HG03432 (cell line): ENCODE measurements at regions not wholly inside any gene's neighbourhood (a gene's known extent, or its start where the extent isn't known, plus 50 kb on each side); places are given as distances from the start of the nearest gene placed in this dataset.

Experiments
- ATAC-seq: cut with Tn5 transposase; IDR thresholded peaks from one replicate; pipeline ENCODE4 v1.9.1; 2021; ENCODE audit warnings: mild to moderate bottlenecking, moderate library complexity; ENCODE audit not compliant: unreplicated experiment

GRCh38 chr10:36636879-36637278 lies 488.5 kb upstream of the ANKRD30A start:
- no peak for ATAC-seq

GRCh38 chr10:36636285-36636839 lies 489.0 kb upstream of the ANKRD30A start:
- ATAC-seq = no peak

DNA sequence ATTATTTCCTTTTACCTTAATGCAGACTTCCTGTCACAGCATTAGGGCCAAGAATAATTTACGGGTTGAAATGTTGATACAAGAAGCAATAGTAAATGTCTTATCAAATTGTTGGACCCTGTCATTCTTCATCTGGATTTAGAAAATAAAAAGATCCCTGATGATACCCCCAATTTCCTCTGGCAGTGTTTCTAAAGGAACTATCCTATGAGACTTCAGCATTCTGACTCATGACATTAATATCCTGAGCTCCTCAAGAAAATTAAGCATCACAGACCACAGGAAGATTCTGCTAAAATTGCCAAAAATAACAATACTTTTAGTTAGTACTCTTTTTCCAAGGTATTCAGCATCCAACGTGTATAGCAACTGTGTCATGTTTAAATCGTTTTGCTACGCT lies 490.5 kb upstream of the ANKRD30A start:
- ATAC-seq = no peak

GRCh38 chr10:36630267-36630666 lies 495.1 kb upstream of the ANKRD30A start:
- no peak for ATAC-seq

- ATAC-seq = no peak
Measured at GRCh38 chr10:36629476-36629875, 495.9 kb upstream of the ANKRD30A start.

DNA sequence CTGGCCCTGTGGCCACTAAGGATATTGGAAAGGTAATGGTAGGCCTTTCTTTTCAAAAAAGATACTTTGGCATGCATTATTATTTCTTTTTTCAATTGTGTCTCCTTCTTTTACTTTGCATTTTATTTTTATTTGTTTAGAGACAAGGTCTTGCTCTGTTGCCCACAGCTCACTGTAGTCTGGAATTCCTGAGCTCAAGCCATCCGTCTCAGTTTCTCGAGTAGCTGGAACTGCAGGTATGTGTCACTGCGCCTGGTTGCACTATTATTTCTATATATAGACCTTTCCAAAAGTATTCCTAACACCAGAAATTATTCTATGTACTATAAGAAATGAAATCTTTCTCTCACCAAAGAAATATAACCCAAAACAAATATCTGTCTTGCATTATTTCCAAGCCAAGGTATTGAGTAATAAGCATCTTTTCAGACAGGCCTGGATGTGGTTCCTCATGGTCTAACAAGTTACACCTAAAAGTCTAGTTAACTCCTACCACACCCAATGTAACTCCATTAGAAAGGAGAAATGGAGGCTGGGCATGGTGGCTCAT lies 500.8 kb upstream of the ANKRD30A start:
- ATAC-seq = no peak

DNA sequence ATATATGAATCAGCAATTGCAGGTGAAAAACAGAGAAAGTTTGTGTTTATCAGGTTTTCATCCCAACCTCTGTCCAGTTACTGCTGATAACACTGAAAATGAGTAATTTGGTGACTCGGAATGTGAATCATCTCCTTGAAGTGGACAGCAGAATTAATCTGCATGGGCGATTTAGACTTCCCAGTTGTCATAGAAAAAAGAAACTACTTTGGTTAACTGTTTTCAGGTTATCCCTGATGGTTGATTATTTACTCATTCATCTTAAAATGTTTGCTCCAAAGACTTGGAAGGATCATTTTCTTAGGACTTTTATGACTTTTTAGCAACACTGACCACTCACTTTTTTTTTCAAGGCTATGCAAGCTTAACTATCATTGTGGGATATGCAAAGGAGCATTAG lies 504.1 kb upstream of the ANKRD30A start:
- ATAC-seq = no peak

- ATAC-seq = no peak
Measured at GRCh38 chr10:36612436-36612835, 513.0 kb upstream of the ANKRD30A start.

- no peak for ATAC-seq
Measured at GRCh38 chr10:36608866-36609265, 516.5 kb upstream of the ANKRD30A start.

- no peak for ATAC-seq
Measured at GRCh38 chr10:36608251-36608650, 517.1 kb upstream of the ANKRD30A start.

- no peak for ATAC-seq
Measured at GRCh38 chr10:36606234-36606839, 519.1 kb upstream of the ANKRD30A start.

DNA sequence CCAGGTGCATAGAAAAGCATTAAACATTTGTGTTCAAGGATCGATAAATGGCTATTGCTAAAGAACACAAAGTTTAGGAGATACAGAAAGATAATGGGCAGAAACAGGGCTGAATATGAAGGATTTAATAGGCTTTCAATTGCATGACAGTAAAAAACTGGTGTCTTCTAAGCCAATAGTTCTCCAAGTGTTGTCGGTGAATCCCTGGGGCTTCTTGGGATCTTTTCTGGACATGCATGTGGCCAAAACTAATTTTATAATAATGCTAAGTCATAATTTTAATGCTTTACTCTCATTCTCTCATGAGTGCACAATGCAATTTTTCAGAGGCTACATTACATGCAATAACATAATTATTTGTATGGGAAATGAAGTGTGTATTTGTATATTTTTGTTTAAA lies 521.1 kb upstream of the ANKRD30A start:
- ATAC-seq = no peak

- no peak for ATAC-seq
Measured at GRCh38 chr10:36603688-36604087, 521.7 kb upstream of the ANKRD30A start.

- ATAC-seq = no peak
Measured at GRCh38 chr10:36602374-36602773, 523.0 kb upstream of the ANKRD30A start.

DNA sequence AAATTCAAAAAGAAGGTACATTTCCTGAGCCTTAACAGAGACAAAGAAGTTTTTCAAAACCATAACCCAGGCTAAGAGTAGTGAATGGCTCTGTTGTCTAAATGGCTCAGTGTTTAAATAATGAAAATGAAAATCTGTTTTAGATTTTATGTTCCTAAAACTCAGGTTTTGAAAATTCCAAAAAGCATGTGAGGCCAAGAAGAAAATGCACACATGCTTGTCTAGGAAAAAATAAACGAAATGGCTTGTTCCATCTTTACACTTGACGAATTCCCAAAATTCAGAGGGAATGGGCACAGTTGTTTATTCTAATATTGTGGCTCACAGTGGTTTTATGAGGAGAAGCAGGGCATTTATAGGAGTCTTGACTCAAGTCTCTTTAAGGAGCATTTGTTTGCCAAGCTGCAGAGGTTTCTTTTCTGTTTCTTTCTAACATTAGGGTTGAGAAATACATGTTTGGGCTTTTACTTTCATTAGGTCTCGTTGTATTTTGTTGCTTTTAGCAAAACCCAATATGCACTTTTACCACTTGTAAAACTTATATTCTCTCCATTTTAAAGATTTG lies 527.6 kb upstream of the ANKRD30A start:
- ATAC-seq = no peak

DNA sequence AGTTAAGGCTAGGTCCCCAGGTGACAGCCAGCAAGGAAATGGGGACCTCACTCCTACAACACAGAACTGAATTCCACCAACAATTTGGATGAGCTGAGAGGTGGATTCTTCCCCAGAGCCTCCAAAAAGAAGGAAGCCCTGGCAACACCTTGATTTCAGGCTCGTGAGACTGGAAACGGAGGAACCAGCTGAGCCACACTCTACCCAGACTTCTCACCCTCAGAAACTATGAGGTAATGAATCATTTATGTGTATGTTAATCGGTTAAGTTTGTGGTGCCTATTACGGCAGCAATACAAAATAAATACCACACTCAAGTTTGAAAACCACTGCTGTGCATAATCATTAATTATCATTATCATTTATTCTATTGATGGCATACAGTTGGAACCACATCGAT lies 532.4 kb upstream of the ANKRD30A start:
- no peak for ATAC-seq

GRCh38 chr10:36591436-36591835 lies 534.0 kb upstream of the ANKRD30A start:
- ATAC-seq = no peak

DNA sequence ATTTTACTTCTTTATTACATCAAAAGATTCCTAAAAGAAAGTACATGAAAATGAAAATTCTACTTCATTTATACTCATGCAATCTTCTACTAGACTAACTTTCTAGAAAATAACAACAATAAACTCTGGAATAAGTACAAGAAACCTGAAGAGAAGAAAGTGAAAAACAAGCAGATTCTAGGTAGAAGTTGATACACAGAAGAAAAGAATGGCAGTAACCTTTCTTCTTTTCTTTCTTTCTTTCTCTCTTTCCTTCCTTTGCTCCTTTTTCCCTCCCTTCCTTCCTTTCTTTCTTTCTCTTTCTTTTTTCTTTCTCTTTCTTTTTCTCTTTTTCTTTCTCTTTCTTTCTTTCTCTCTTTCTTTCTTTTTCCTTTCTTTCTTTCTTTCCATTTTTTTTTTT lies 541.7 kb upstream of the ANKRD30A start:
- ATAC-seq = no peak

GRCh38 chr10:36581237-36581636 lies 544.2 kb upstream of the ANKRD30A start:
- ATAC-seq = no peak

- no peak for ATAC-seq
Measured at GRCh38 chr10:36578306-36578705, 547.1 kb upstream of the ANKRD30A start.

DNA sequence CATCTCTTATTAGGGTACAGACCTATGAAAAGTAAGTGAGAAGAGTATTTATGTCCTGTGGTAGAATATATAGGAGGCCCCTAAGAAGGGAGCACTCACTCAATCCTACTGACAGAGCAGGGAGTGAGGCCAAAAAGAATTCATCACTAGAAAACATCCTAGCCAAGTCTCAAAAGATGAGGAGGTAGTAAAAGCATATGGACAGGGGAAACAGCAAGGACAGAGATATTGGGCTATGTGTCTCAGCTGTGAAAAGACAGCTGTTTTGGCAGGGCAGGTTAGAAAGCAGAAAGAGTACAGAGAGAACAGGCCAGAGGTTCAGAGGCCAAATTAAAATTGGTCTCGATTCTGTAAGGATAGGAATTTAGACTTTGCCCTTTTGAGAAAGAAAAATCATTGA lies 548.3 kb upstream of the ANKRD30A start:
- no peak for ATAC-seq

GRCh38 chr10:36574207-36574606 lies 551.2 kb upstream of the ANKRD30A start:
- ATAC-seq = no peak

DNA sequence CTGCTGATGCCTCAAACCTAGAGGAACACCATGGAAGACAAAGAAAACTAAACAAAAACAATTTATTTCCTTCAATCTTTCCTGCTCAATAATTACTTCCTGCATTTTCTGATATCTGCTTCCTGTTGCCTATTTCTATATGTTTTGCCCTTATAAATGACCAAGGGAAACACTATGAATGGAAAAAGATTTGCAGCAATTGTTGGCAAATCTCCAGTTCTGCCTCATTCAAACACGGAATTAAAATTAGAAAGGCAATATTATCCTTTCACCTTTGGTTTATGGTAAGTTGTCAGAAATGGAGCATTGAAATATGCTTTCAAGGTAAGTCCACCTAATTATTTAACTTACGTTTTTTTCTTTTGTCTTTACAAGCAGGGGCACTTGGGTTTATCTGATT lies 552.2 kb upstream of the ANKRD30A start:
- ATAC-seq = no peak
